GM19328 (cell line): ENCODE measurements at regions not wholly inside any gene's neighbourhood (a gene's known extent, or its start where the extent isn't known, plus 50 kb on each side); places are given as distances from the start of the nearest gene placed in this dataset.
"Not testable (repeated sequence)": the region's sequence is repeated elsewhere in the genome, so short reads cannot be mapped to it uniquely, and the experiment has no call there.

Source experiments
- ATAC-seq: cut with Tn5 transposase; IDR thresholded peaks from one replicate; pipeline ENCODE4 v1.9.1; 2021; ENCODE audit warnings: mild to moderate bottlenecking, moderate library complexity; ENCODE audit not compliant: unreplicated experiment

DNA sequence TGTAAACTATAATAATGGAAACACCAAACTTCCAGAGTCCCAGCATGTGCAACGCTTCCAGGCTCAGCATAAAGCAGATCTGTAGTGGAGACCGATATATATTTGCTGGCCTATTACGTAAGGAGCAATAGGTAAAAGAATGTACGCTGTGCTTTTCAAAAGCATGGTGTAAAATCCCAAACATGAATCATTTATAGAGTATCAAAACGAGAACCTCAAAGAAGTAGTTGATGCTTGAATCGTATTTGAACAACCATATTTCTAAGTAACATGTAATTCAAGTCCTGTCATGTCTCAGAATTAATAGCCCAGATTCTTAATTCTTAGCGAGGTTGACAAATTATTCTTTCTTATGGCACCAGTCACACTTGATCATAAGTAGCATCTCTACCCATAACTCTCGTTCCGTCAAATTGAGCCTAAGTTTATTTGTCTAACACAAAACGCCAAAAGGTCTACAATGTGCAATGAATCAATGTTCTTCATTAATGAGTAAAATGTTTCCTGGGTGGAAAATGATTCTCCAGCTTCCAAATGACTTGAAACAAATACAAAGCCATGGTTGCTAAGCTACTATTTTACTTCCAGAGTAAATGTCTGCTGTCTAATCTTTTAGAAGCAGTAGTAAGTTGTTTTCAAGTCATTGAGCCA, 811.5 kb upstream of the FRG1 start:
- ATAC-seq = no peak

DNA sequence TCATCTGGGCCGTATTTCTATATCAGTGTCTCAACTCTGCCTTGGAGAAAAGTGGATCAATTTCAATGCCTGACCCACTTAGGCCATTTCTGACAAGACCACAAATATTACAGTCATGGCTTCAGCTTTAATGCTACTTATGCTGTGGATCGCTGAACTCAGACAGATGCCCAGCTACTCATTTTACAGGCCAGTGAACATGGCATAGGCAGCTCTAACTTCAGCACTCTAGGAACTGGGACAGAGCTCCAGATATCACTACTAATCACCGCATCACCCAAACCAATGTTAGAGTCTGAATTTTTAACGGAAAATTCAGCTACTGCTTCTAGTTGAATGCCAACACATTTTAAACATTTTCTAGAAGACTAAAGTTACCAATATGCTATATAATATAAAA, 809.6 kb upstream of the FRG1 start:
- ATAC-seq = no peak

DNA sequence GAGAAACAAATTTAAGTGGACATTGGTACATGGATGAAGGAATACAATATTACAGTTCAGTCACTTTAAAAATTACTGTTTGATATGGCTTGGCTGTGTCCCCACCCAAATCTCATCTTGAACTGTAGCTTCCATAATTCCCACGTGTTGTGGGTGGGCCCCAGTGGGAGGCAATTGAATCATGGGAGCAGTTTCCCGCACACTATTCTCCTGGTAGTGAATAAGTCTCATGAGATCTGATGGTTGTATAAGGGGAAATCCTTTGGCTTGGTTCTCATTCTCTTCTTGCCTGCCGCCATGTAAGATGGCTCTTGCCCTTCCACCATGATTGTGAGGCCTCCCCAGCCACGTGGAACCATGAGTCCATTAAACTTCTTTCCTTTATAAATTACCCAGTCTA, 804.2 kb upstream of the FRG1 start:
- ATAC-seq = no peak

DNA sequence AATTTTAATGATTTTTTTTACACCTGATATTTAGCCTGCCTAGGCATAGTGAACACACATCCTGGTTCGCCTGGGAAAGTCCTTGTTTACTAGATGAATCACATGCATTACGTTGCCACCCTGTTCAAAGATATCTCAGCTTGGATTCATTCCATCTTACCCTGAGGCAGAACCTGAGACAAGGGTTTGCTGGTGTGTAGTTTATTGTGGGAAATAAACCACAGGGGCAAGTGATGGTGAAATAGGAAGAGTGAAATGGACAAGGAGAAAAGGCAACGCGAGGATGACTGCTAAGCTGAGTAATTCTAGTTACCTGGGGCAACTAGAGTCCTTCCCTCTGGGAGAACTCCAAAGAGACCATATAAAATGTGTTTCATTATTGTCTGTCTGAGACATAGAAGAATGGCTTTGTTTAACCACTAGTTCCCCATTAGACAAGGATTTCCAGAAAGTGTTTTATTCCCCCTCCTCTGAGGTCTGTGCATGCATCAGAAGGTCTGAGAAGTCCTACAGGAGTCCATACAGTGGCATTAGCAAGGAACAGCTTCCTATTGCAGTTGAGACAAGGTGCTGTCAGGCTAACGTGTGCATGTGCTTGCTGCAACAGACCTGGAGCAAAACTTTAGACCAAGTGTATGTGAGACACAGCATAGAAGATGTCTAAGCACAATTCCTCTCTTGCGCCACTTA, 797.3 kb upstream of the FRG1 start:
- ATAC-seq = no peak

- no peak for ATAC-seq
Observed at GRCh38 chr4:189147005-189147929, 793.4 kb upstream of the FRG1 start.

DNA sequence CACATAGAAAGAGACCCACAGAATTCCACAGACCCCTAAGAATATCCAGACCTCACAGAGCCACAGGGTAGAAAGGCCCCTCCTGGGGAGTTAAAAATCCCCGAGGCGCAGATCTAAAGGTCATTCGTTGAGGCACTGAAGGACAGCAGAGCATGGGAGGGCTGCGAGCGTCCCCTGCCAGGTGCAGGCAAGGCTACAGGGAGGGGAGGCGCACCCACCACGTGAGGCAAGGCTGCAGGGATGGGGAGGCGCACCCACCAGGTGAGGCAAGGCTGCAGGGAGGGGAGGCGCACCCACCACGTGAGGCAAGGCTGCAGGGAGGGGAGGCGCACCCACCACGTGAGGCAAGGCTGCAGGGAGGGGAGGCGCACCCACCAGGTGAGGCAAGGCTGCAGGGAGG, 785.6 kb upstream of the FRG1 start:
- not testable (repeated sequence) for ATAC-seq

DNA sequence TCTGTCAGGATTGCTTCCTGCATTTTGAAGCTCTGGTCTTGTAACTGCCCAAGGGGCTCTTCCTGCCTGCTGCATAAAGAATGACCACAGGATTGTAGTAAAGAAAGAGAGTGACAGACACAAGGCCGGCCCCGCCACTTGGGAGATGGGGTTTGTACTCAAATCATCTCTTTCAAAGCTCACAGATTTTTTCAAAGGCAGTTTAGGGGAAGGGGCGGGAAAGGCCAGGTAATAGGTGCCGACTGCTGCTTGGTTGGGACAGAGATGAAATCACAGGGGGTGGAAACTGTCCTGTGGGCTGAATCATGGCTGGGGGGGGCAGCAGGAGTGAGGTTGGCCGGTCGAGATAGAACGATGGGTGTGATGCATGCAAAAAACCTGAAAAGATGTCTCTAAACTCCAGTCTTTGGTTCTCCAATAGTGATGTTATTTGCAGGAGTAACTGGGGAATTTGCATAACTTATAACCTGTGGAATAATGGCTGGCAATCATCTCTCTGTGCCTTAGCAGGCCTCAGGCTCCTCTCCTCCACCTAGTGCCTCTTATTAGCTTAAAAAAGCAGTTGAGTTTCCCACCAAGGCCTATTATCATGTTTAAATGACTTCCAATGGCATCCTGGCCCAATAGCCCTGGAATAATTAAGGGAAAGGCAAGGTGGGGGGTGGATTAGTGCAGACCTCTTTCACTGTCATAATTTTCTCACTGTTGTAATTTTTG, 778.4 kb upstream of the FRG1 start:
- ATAC-seq = no peak

DNA sequence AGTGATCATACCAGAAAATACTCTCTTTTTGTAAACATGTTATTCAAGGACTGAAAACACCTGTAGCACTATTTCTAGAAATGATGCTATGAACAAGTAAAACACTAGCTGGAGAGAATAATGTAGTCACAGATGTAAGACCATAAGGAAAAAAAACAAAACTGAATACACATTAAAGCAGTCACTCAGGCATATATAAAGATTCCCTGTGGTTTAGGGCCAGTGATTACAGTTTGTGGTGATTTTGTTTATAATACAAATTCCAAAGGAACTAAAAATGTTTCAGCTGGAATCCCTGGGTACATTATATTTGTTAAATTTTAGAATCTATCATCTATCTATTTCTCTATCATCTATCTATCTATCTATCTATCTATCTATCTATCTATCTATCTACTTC, 777.8 kb upstream of the FRG1 start:
- ATAC-seq = no peak

DNA sequence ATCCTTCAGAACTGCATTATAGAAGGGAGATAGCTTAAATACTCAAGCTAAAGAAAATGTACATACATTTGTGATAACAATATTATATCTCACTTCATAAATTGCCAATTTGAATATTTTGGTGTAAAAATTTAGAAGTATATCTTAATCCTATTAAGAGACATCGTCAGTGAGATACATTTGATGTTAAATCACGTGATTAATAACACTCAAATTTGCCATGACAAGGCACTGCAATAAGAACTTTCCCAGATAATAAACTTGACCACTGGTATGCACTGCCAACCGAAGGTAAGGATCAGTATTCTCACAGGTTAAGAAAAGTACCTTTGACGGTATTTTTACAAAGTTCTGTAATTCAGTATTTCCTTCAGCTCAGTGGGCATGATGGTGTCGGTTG, 764.7 kb upstream of the FRG1 start:
- ATAC-seq = no peak

DNA sequence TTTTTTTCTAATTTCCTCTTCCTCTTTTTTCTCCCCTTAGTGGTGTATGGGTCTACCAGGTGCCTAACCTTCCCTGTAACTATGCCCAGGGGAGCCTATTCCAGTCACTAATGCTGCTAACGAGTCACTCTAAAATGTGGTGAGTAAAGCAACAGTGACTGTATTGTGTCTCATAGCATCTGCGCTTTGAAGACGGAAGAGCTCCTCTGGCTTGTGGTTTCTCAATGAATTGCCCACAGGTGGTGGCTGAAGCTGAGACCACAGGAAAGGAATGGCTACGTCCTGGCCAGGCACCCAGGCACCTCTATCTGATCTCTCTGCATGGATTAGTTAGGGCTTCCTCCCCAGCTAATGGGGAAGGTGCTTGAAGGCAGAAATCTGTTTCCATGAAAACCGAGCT, 763.5 kb upstream of the FRG1 start:
- no peak for ATAC-seq

DNA sequence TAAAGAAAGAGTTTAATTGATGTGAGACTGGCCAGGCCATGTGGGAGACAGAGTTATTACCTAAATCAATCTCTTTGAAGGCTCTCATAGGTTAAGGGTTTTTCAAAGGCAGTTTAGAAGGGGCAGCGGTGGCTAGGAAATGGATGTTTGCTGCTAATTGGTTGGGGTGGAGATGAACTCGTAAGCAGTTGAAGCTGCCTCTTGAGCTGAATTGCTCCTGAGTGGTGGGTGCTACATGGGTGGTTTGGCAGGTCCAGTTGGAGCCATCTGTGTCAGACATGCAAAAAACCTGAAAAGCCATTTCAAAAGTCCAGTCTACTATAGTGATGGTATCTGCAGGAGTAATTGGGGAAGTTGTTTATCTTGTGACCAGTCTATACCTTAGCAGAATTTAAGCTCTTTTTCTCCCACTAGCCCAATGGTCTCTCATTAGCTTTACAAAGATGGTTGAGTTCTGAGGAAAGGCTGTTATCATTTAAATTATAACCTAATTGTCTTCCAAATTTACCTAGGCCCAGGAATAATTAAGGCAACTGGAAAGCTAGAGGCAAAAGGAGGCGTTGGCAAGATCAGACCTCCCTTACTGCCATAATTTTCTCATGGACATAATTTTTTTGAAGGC, 762.4 kb upstream of the FRG1 start:
- ATAC-seq = no peak

GRCh38 chr4:189185810-189186432, 754.8 kb upstream of the FRG1 start:
- ATAC-seq = no peak

DNA sequence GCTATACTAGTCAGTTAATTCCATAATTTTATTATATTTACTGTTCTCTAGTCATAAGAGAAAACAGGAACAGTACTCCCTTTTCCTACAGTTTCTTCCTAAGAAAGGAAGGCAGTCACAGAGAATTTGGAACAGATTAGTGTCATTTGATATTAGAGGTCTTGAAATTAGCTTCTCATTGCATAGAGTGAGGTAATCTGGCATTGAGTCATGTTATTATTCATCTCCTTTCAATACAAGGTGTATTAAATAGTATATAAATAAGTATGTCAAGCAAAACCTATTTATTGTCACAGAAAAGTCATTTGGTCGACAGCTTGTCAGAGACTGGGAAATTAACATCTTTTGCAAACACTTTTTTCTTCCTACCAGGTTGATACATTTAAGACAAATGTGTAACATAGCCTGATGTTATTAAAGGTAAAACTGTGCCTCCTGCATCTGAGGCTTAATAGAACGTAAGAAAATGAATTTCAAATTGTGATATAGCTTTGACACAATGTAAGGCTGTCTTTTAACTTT, 753.1 kb upstream of the FRG1 start:
- ATAC-seq = no peak

GRCh38 chr4:189198624-189199023, 742.0 kb upstream of the FRG1 start:
- ATAC-seq = no peak

- ATAC-seq = no peak
Observed at GRCh38 chr4:189200353-189200752, 740.3 kb upstream of the FRG1 start.

GRCh38 chr4:189202182-189202868, 738.3 kb upstream of the FRG1 start:
- peak; percentile 60 for ATAC-seq

DNA sequence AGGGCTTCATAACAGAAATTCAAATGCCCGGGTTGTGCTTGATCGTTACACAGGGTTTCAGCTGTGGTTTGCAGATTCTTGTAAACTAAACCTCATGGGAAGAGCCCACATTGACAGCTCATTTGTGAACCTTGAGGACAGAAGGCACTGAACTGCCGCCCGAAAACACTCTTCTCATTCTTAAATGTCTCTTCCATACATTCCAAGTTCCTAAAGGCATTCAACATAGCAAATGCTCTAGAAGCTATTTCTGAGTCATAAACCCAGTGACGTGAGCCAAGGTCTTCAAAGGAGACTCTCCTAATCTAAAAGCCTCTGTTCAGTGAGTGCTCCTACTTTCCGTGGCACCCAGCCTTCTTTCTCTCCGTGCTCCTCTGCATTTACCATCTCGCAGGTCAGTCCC, 737.8 kb upstream of the FRG1 start:
- ATAC-seq = no peak

- ATAC-seq = no peak
Observed at GRCh38 chr4:189204616-189205015, 736.1 kb upstream of the FRG1 start.

DNA sequence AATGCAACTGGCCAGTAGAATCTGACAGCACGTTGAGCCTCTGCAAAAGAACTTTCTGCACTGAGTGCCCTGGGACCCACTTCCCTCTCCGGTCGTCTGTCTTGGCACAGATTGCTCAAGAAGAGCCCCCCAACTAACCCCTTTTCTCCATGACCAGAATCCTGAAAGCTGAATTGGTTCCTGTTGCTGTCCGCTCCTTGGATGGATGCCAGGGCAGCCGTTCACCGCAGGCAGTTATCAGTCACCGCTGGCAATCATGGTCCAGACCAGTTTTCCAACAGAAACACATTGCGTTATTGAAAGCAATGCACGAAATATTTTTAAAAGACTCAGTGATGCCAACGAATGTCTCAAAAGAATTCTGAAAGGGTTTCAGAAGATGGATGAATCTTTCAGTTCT, 733.7 kb upstream of the FRG1 start:
- ATAC-seq = no peak
